OCI-LY1 (cell line): ENCODE measurements at regions not wholly inside any gene's neighbourhood (a gene's known extent, or its start where the extent isn't known, plus 50 kb on each side); places are given as distances from the start of the nearest gene placed in this dataset.

Source experiments
- EZH2 ChIP-seq: fragments of 200-600 bp; sonication (generic), shearing (Covaris generic); IDR thresholded peaks from 2 replicates; pipeline ENCODE4 v1.8.0; 2017; ENCODE audit warnings: borderline replicate concordance, mixed run types, mild to moderate bottlenecking, antibody characterized with exemption, low read length, moderate library complexity, mixed read lengths
- TF ChIP-seq, protein P1 (sequence below): fragments of 200-600 bp; sonication (generic), shearing (Covaris generic); IDR thresholded peaks from 2 replicates; pipeline ENCODE4 v1.5.1; 2017; ENCODE audit warnings: mild to moderate bottlenecking, antibody characterized with exemption, low read length, moderate library complexity, mixed read lengths

DNA sequence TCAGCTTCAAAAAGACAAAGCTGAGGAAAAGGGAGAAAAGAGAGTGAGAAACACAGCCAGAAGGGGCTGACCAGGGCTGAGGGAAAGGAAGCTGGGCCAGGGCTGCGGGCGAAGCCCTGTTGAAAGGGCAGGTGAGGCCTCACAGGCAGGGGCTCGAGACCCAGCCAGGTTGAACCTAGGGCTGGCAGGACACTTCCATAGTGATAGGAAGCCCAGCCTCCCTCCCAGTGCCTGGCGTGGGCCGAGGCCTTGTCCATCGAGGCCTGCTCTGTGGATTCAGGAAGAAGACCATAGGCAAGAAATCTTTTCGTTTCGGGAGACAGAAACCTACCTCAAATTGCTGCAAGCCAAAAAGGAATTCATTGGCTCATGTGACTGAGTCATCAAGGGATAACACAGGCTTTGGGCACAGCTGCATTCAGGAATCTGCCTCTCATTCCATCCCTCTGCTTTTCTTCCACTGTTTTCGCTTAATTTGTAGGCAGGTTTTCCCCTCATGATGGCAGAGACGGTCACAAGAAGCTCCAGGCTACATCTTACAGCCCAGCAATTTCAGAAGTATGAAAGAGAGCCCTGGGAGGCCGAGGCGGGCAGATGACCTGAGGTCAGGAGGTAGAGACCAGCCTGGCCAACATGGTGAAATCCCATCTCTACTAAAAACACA lies 311.1 kb upstream of the SULF2 start:
- TF ChIP-seq, protein P1, sequence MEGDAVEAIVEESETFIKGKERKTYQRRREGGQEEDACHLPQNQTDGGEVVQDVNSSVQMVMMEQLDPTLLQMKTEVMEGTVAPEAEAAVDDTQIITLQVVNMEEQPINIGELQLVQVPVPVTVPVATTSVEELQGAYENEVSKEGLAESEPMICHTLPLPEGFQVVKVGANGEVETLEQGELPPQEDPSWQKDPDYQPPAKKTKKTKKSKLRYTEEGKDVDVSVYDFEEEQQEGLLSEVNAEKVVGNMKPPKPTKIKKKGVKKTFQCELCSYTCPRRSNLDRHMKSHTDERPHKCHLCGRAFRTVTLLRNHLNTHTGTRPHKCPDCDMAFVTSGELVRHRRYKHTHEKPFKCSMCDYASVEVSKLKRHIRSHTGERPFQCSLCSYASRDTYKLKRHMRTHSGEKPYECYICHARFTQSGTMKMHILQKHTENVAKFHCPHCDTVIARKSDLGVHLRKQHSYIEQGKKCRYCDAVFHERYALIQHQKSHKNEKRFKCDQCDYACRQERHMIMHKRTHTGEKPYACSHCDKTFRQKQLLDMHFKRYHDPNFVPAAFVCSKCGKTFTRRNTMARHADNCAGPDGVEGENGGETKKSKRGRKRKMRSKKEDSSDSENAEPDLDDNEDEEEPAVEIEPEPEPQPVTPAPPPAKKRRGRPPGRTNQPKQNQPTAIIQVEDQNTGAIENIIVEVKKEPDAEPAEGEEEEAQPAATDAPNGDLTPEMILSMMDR, result no peak
- no peak for TF ChIP-seq EZH2
